ENCODE measurements at regions not wholly inside any gene's neighbourhood (a gene's known extent, or its start where the extent isn't known, plus 50 kb on each side); places are given as distances from the start of the nearest gene placed in this dataset.

GRCh38 chr14:83611491-83611890 is 1918.5 kb upstream of the FLRT2 start:
- TF ChIP-seq TAF1 (IDR thresholded peaks at IDR 0.05; ENCODE audit: low read depth) (no peak), EZH2 (IDR thresholded peaks at IDR 0.05; ENCODE audit: borderline replicate concordance, insufficient read depth, low read length, poor library complexity, severe bottlenecking) (no peak)
